GM21515 (cell line): ENCODE measurements at regions not wholly inside any gene's neighbourhood (a gene's known extent, or its start where the extent isn't known, plus 50 kb on each side); places are given as distances from the start of the nearest gene placed in this dataset.

Experiments
- ATAC-seq: cut with Tn5 transposase; IDR thresholded peaks from one replicate; pipeline ENCODE4 v1.9.1; 2021; ENCODE audit not compliant: unreplicated experiment

GRCh38 chr6:147808640-147809039 is 300.1 kb downstream of the SAMD5 start:
- no peak for ATAC-seq

GRCh38 chr6:147811913-147812629 is 303.6 kb downstream of the SAMD5 start:
- no peak for ATAC-seq

- ATAC-seq, result no peak
These were observed 308.7 kb downstream of the SAMD5 start for GRCh38 chr6:147817042-147817689.

GRCh38 chr6:147820520-147820919 is 312.0 kb downstream of the SAMD5 start:
- ATAC-seq, result no peak

GRCh38 chr6:147821295-147821897 is 312.9 kb downstream of the SAMD5 start:
- ATAC-seq, result no peak

GRCh38 chr6:147823936-147824335 is 315.4 kb downstream of the SAMD5 start:
- no peak for ATAC-seq

GRCh38 chr6:147825848-147826247 is 317.4 kb downstream of the SAMD5 start:
- no peak for ATAC-seq

- no peak for ATAC-seq
These were observed 318.2 kb downstream of the SAMD5 start for GRCh38 chr6:147826698-147827097.

- ATAC-seq, result no peak
These were observed 320.9 kb downstream of the SAMD5 start for GRCh38 chr6:147829418-147829817.

- no peak for ATAC-seq
These were observed 321.3 kb downstream of the SAMD5 start for GRCh38 chr6:147829835-147830234.

- ATAC-seq, result no peak
These were observed 322.9 kb downstream of the SAMD5 start for GRCh38 chr6:147831356-147831755.

GRCh38 chr6:147833607-147834006 is 325.1 kb downstream of the SAMD5 start:
- no peak for ATAC-seq

- no peak for ATAC-seq
These were observed 325.7 kb downstream of the SAMD5 start for GRCh38 chr6:147834084-147834776.

GRCh38 chr6:147837540-147837939 is 329.1 kb downstream of the SAMD5 start:
- no peak for ATAC-seq

GRCh38 chr6:147839708-147840610 is 331.5 kb downstream of the SAMD5 start:
- ATAC-seq, result no peak

GRCh38 chr6:147841547-147842148 is 333.2 kb downstream of the SAMD5 start:
- ATAC-seq, result no peak

GRCh38 chr6:147849401-147850330 is 341.2 kb downstream of the SAMD5 start:
- no peak for ATAC-seq

- no peak for ATAC-seq
These were observed 344.3 kb downstream of the SAMD5 start for GRCh38 chr6:147852772-147853171.

- no peak for ATAC-seq
These were observed 345.1 kb downstream of the SAMD5 start for GRCh38 chr6:147853574-147853973.
